GM19023 (cell line): ENCODE measurements at regions not wholly inside any gene's neighbourhood (a gene's known extent, or its start where the extent isn't known, plus 50 kb on each side); places are given as distances from the start of the nearest gene placed in this dataset.

ENCODE experiments used
- ATAC-seq: cut with Tn5 transposase; IDR thresholded peaks from one replicate; pipeline ENCODE4 v1.9.1; 2021; ENCODE audit warnings: mild to moderate bottlenecking, moderate library complexity; ENCODE audit not compliant: unreplicated experiment

- no peak for ATAC-seq
These were observed 134.4 kb upstream of the ST6GAL2 start for GRCh38 chr2:107020392-107020791.

- ATAC-seq, result no peak
These were observed 138.3 kb upstream of the ST6GAL2 start for GRCh38 chr2:107024269-107024668.

GRCh38 chr2:107025291-107025857, 139.4 kb upstream of the ST6GAL2 start:
- no peak for ATAC-seq

- no peak for ATAC-seq
These were observed 140.0 kb upstream of the ST6GAL2 start for GRCh38 chr2:107025869-107026380.

- no peak for ATAC-seq
These were observed 141.2 kb upstream of the ST6GAL2 start for GRCh38 chr2:107027205-107027604.

GRCh38 chr2:107027810-107028209, 141.8 kb upstream of the ST6GAL2 start:
- no peak for ATAC-seq

GRCh38 chr2:107028661-107029060, 142.7 kb upstream of the ST6GAL2 start:
- no peak for ATAC-seq

- no peak for ATAC-seq
These were observed 150.3 kb upstream of the ST6GAL2 start for GRCh38 chr2:107036293-107036692.

GRCh38 chr2:107062173-107062572, 176.2 kb upstream of the ST6GAL2 start:
- no peak for ATAC-seq

GRCh38 chr2:107062599-107063220, 176.7 kb upstream of the ST6GAL2 start:
- no peak for ATAC-seq

- no peak for ATAC-seq
These were observed 177.3 kb upstream of the ST6GAL2 start for GRCh38 chr2:107063228-107063627.

- no peak for ATAC-seq
These were observed 178.8 kb upstream of the ST6GAL2 start for GRCh38 chr2:107064750-107065149.

GRCh38 chr2:107068069-107068916, 182.3 kb upstream of the ST6GAL2 start:
- ATAC-seq, result no peak

- ATAC-seq, result no peak
These were observed 183.9 kb upstream of the ST6GAL2 start for GRCh38 chr2:107069890-107070289.

GRCh38 chr2:107072150-107072940, 186.4 kb upstream of the ST6GAL2 start:
- ATAC-seq, result no peak

GRCh38 chr2:107078584-107078983, 192.6 kb upstream of the ST6GAL2 start:
- no peak for ATAC-seq

- ATAC-seq, result no peak
These were observed 200.5 kb upstream of the ST6GAL2 start for GRCh38 chr2:107086497-107086896.

- no peak for ATAC-seq
These were observed 202.2 kb upstream of the ST6GAL2 start for GRCh38 chr2:107088156-107088555.

GRCh38 chr2:107091163-107091864, 205.3 kb upstream of the ST6GAL2 start:
- no peak for ATAC-seq

GRCh38 chr2:107093426-107093957, 207.5 kb upstream of the ST6GAL2 start:
- ATAC-seq, result no peak
